Mucosa of stomach (tissue), 1 donor: ENCODE measurements at regions not wholly inside any gene's neighbourhood (a gene's known extent, or its start where the extent isn't known, plus 50 kb on each side); places are given as distances from the start of the nearest gene placed in this dataset.

ENCODE experiments used
- H3K27me3 ChIP-seq: one replicate; pipeline ENCODE4 v1.7.0; 2013; ENCODE audit warnings: mild to moderate bottlenecking, low read length; ENCODE audit not compliant: control insufficient read depth, insufficient read depth
- H3K36me3 ChIP-seq: one replicate; pipeline ENCODE4 v1.7.0; 2013; ENCODE audit warnings: low read length; ENCODE audit not compliant: control insufficient read depth, insufficient read depth
- H3K4me1 ChIP-seq: one replicate; pipeline ENCODE4 v1.7.0; 2013; ENCODE audit warnings: mild to moderate bottlenecking, low read length; ENCODE audit not compliant: control insufficient read depth, insufficient read depth
- H3K4me3 ChIP-seq: one replicate; pipeline ENCODE4 v1.7.0; 2013; ENCODE audit warnings: low read length
- H3K9ac ChIP-seq: one replicate; pipeline ENCODE4 v1.7.0; 2013; ENCODE audit warnings: mild to moderate bottlenecking, low read length, moderate library complexity
- H3K9me3 ChIP-seq: one replicate; pipeline ENCODE4 v1.7.0; 2013; ENCODE audit warnings: mild to moderate bottlenecking, low read length, moderate library complexity; ENCODE audit not compliant: control insufficient read depth
- donor health status: Pancreatic carcinoma.

DNA sequence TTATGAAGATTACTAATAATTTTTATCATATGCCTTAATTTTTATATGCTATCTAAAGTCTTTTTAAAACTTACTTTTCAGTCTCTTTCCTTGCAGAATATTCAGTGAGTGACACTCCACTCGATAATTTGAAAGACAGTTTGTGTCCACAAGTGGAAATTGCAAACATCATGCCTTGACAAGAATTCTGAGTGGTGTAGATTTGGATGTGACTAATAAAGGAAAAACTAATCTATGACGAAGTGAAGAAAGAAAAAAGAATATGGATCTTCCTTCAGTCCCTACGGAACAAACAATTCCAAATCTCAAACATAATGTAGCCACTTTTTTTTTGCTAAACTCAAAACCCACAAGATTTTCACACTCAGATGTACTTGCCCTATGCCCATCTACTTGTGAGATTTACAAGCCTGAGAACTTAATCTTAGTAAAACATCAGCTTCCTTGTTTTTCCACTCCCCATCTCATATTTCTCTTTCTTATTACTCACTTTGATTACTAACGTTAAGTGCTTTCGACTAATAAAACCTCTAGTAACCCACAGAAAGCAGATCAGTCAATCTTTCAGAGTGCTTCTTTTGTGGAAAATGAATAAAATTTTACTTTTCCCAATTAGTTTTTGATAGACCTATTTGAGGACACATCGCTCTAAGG lies 1155.8 kb downstream of the GRIK2 start:
- Histone ChIP-seq H3K4me1 (no peaks in the 10 kb centered on the region), H3K9me3 (no peaks in the 10 kb centered on the region), H3K36me3 (no peaks in the 10 kb centered on the region), H3K27me3 (no peaks in the 10 kb centered on the region), H3K4me3 (no peak overlapping the region), H3K9ac (no peak overlapping the region)

DNA sequence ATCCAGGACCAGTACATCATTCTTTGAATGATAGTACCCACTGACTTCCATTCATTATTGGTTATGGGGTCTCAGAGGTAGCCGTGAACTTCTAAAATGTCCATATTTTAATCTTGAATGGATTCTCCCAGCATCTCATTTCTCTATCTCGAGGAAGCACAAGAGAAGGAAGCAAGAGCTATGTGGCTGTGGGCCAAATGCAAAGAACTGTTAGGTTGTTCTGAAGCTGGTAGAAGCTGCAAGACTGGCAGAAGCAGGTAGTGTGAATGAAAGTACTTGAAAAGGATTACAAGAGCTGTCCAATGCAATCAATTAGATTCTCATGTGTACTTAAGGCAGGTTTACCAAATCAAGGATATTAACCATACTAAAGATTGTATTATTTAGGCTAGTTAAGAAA lies 1131.8 kb downstream of the GRIK2 start:
- no peaks in the 10 kb centered on the region for H3K27me3 ChIP-seq
- H3K9ac ChIP-seq: no peak overlapping the region
- H3K4me1 ChIP-seq: no peaks in the 10 kb centered on the region
- no peaks in the 10 kb centered on the region for H3K36me3 ChIP-seq
- H3K4me3 ChIP-seq: no peak overlapping the region
- no peaks in the 10 kb centered on the region for H3K9me3 ChIP-seq

DNA sequence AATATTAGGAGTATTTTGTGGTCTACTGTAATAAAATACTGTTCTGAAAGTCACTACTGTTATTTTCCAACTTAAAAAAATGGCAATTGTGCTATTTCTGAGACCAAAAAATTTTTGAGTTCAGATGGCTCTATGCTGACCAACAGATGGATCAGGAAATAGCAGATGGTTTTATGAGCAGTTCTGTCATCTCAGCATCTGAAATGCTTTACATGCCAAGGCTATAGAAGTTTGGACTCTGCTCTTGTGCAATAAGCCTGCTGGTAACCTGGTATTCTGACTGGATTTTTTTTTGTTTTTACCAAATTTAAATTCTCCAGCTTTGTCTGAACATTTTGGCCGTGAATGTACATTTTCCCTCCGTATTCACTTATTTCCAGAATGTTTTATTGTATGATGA lies 1127.5 kb downstream of the GRIK2 start:
- H3K9me3 ChIP-seq: no peaks in the 10 kb centered on the region
- no peaks in the 10 kb centered on the region for H3K36me3 ChIP-seq
- no peak overlapping the region for H3K9ac ChIP-seq
- no peak overlapping the region for H3K4me3 ChIP-seq
- H3K27me3 ChIP-seq: no peaks in the 10 kb centered on the region
- H3K4me1 ChIP-seq: no peaks in the 10 kb centered on the region

DNA sequence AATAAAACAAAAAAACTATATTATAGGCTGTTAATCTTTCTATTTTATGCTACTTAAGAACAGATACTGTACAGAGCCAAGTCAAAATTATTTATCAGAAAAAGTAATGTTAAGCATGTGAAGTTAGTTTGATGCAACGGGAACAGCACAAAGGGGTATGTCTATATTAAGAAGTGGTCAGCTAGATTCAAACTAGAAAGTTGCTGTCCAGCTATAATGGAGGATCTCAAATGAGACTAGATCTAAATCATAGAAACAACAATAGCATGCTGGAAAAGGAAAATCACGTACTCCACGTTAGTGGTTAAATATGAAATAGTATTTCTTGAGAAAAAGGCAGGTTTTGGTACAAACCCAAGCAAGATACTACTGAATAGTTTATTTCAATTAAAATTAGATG lies 1124.0 kb downstream of the GRIK2 start:
- H3K9me3 ChIP-seq: no peaks in the 10 kb centered on the region
- no peaks in the 10 kb centered on the region for H3K4me1 ChIP-seq
- H3K27me3 ChIP-seq: no peaks in the 10 kb centered on the region
- no peak overlapping the region for H3K9ac ChIP-seq
- no peaks in the 10 kb centered on the region for H3K36me3 ChIP-seq
- no peak overlapping the region for H3K4me3 ChIP-seq

DNA sequence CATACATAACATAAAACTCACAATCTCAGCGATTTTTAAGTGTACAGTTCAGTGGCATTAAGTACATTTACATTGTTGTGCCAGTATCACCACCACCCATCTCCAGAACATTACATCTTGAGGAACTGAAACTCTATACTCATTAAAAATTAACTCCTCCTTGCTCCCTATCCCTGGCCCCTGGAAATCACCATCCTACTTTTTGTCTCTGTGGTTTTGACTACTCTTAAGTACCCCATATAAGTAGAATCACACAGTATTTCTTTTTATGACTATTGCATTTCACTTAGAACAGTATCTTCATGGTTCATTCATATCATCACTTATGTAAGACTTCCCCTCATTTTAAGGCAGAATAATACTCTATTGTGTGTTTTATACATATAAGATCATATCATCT lies 1108.1 kb downstream of the GRIK2 start:
- no peaks in the 10 kb centered on the region for H3K36me3 ChIP-seq

DNA sequence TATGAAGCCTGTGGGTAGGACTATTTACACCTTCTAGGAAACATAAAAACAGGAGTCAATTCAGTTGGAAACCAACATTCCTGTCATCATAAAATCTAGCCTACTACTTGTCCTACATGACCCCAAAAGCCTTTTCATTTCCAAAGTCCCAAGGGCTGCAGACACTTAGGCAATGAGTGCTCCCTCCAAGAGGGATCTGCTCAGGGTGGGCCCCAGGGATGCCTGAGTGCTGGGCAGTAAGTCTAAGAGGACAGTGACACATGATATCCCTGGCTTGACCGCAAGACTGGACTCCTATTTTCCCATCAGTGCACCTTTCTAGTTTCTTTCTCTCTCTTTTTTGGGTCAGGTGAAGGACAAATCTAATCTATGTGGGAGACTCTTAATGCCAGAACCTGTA lies 1101.3 kb downstream of the GRIK2 start:
- Histone ChIP-seq H3K9me3 (no peaks in the 10 kb centered on the region), H3K4me3 (no peak overlapping the region), H3K9ac (no peak overlapping the region), H3K36me3 (no peaks in the 10 kb centered on the region), H3K4me1 (no peaks in the 10 kb centered on the region), H3K27me3 (no peaks in the 10 kb centered on the region)

More for the DNA sequence above, 1108.1 kb downstream of the GRIK2 start:
- Histone ChIP-seq H3K9me3 (no peaks in the 10 kb centered on the region), H3K27me3 (no peaks in the 10 kb centered on the region), H3K4me3 (no peak overlapping the region), H3K9ac (no peak overlapping the region), H3K4me1 (no peaks in the 10 kb centered on the region)

DNA sequence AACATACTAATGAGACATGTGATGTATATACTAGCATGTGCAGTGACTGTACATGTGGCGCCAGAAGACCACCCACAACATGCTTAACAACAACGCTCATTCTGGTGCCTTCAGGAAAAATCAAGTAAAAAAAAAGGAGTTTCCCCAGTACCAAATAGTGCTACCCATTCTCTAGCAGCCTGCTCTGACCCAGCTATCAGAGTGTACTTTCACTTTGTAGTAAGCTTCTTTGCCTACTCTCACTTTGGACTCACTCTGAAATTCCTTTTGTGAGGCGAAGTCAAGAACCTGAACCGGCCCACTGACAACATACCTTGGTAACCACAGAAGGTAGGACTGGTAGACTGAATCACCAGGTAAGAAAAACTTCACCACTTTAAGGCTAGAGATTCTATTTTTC lies 1100.0 kb downstream of the GRIK2 start:
- H3K4me3 ChIP-seq: no peak overlapping the region
- H3K36me3 ChIP-seq: no peaks in the 10 kb centered on the region
- no peaks in the 10 kb centered on the region for H3K9me3 ChIP-seq
- no peaks in the 10 kb centered on the region for H3K27me3 ChIP-seq
- H3K4me1 ChIP-seq: no peaks in the 10 kb centered on the region
- H3K9ac ChIP-seq: no peak overlapping the region

DNA sequence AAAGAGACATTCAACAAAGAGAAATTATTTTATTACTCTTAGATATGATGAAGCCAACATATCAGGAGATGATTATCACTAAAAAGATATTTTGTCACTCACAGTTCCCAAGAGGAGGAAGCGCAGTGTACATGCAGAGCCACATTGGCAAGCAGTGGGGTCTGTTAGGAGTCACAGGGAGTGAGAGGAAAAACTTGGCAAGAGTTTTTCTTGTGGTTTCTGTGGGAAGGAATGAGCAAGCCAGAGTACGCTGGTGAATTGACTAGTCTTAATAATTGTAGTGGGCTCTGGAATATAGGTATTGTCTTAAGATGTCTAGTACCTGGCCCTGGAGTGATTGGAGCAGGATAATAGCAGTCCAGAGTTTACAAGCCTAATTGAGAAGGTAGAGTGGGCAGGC lies 1095.2 kb downstream of the GRIK2 start:
- H3K9me3 ChIP-seq: no peaks in the 10 kb centered on the region
- H3K4me3 ChIP-seq: no peak overlapping the region
- H3K4me1 ChIP-seq: no peaks in the 10 kb centered on the region
- H3K9ac ChIP-seq: no peak overlapping the region
- no peaks in the 10 kb centered on the region for H3K27me3 ChIP-seq
- no peaks in the 10 kb centered on the region for H3K36me3 ChIP-seq

DNA sequence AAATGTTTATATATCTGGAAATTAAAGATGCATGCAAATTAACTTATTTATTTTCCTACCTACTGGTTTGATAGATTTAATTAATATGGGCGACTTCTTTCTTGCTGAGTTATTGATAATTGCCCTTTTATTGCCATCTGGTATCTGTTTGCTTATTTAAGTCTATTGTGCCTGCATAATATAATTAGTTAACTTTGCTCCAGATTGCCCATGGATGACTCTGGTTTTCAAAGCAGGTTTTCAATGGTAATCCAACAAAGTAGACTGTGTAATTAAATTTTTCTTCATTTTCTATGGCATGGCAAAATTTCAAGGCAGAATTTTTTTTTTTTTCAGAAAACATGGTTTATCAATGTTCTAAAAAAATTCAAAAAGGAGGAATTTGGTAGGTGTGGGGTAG lies 1092.0 kb downstream of the GRIK2 start:
- Histone ChIP-seq H3K4me3 (no peak overlapping the region), H3K36me3 (no peaks in the 10 kb centered on the region), H3K9me3 (no peaks in the 10 kb centered on the region), H3K27me3 (no peaks in the 10 kb centered on the region), H3K9ac (no peak overlapping the region), H3K4me1 (no peaks in the 10 kb centered on the region)

DNA sequence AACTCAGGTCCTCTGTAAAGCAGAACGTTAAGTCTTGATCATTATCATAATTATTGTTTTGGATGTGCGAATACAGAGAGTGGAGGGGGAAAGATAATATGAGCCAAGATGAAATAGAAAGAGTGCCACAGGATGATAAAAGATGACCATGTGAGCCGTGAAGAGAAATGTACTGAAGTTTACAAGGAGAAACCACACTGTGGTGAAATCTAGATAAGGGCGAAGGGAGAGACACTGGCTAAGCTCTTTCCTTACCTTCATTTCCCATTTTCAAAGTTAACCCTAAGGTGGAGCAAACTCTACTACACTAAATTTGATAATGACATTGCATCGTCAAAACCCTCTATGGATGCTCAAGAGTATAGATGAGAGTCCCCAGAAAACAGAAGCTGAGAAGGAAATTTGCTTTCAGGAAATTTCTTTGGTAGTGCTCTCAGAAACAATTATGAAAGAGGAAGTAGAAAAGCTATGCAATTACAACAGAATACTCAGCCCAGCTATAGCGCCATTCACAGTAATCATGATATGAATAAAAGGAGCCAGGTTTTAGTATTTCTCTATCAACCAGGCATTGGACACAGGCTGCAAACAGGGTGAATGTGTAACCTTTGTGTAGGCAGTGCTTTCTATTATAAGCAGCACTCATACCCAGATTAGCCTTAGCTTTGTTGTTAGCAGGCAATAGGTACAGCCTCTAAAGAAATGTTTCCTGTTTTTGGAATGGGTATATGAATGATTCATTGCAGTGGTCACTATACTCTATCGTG lies 1080.7 kb downstream of the GRIK2 start:
- H3K9ac ChIP-seq: no peak overlapping the region
- H3K4me3 ChIP-seq: no peak overlapping the region
- no peaks in the 10 kb centered on the region for H3K36me3 ChIP-seq
- H3K9me3 ChIP-seq: no peaks in the 10 kb centered on the region
- H3K4me1 ChIP-seq: no peaks in the 10 kb centered on the region
- no peaks in the 10 kb centered on the region for H3K27me3 ChIP-seq

DNA sequence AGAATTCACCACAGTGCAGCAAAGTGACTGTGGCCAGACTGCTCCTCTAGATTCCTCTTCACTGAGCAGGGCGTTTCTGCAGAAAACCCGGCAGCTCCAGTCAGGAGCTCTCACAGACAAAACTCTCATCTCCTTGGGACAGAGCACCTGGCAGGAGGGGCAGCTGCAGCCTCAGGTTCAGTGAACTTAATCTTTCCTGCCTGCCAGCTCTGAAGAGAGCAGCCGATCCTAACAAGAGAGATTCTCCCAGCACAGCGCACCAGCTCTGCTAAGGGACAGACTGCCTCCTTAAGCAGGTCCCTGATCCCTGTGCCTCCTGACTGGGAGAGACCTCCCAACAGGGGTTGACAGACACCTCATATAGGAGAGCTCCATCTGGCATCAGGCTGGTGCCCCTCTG lies 1065.5 kb downstream of the GRIK2 start:
- Histone ChIP-seq H3K4me1 (no peaks in the 10 kb centered on the region), H3K36me3 (no peaks in the 10 kb centered on the region), H3K9ac (no peak overlapping the region), H3K4me3 (no peak overlapping the region), H3K27me3 (no peaks in the 10 kb centered on the region), H3K9me3 (no peaks in the 10 kb centered on the region)

DNA sequence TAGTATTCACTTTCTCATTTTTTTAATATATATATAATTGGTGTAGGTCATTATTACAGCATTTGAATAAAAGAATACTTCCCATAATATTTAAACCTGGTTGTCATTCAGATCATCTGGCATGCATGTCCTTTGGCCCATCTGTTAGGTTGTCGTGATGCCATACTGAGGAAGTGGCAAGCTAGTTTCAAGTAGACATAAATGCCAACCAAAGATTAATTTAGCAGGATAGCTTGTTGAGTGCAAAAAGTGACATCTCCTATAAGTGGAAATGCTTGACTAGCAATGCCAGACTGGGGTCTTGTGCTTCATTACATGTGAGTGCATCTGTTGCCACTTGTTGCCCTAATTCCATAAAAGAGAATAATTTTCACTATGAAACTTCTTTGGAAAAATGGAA lies 1044.7 kb downstream of the GRIK2 start:
- Histone ChIP-seq H3K4me1 (no peaks in the 10 kb centered on the region), H3K36me3 (no peaks in the 10 kb centered on the region), H3K9me3 (no peaks in the 10 kb centered on the region), H3K9ac (no peak overlapping the region), H3K27me3 (no peaks in the 10 kb centered on the region), H3K4me3 (no peak overlapping the region)
